SJSA1 (cell line): ENCODE measurements at regions not wholly inside any gene's neighbourhood (a gene's known extent, or its start where the extent isn't known, plus 50 kb on each side); places are given as distances from the start of the nearest gene placed in this dataset.
"Not testable (repeated sequence)": the region's sequence is repeated elsewhere in the genome, so short reads cannot be mapped to it uniquely, and the experiment has no call there.

ENCODE experiments used
- DNase-seq, 2 experiments: peaks; one replicate each; pipeline ENCODE4 v3.0.0-alpha.2; 2015 to 2020; ENCODE audit warnings: low spot score in 2 of 2, low read depth in 1 of 2
- H3K27ac ChIP-seq: fragments of 250-450 bp; sonication (Bioruptor Pico); 2 replicates; pipeline ENCODE4 v1.5.1; 2020; ENCODE audit warnings: mild to moderate bottlenecking, moderate library complexity
- H3K27me3 ChIP-seq: fragments of 250-450 bp; sonication (Bioruptor Pico); replicated peaks from 2 replicates; pipeline ENCODE4 v1.5.1; 2020; ENCODE audit warnings: mild to moderate bottlenecking, moderate library complexity
- H3K36me3 ChIP-seq: fragments of 250-450 bp; sonication (Bioruptor Pico); 2 replicates; pipeline ENCODE4 v1.5.1; 2020; ENCODE audit warnings: mild to moderate bottlenecking
- H3K4me1 ChIP-seq: fragments of 250-450 bp; sonication (Bioruptor Pico); replicated peaks from 2 replicates; pipeline ENCODE4 v1.6.1; 2021; ENCODE audit warnings: mild to moderate bottlenecking
- H3K4me3 ChIP-seq: fragments of 250-450 bp; sonication (Bioruptor Pico); 2 replicates; pipeline ENCODE4 v1.5.1; 2020; ENCODE audit warnings: mild to moderate bottlenecking
- H3K9me3 ChIP-seq: fragments of 250-450 bp; sonication (Bioruptor Pico); replicated peaks from 2 replicates; pipeline ENCODE4 v1.5.1; 2020; ENCODE audit warnings: mild to moderate bottlenecking

DNA sequence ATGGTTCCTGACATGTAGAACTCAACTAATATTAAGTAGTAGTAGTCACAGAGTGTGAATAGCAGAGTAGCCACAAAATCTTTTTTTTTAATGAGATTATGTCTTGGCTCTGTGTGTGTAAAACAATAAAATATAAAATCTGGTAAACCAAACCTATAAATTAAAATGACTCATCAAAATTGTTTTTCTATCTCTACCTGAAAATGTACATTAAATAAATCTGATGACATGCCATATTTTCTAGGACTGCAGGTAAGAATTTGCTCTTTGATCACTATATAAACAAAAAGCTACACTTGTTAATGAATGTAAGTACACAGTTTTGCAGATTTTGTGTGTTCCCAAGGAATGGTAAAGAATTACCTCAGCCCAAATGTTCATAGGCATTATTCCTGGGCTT, 1231.5 kb downstream of the JRKL start:
- Histone ChIP-seq H3K4me1 (no peaks in the 10 kb centered on the region), H3K27me3 (no peaks in the 10 kb centered on the region), H3K9me3 (no peaks in the 10 kb centered on the region), H3K4me3 (no peak overlapping the region), H3K36me3 (no peaks in the 10 kb centered on the region), H3K27ac (no peak overlapping the region)
- no peak for DNase-seq

- DNase-seq: no peak
- Histone ChIP-seq H3K4me1 (no peaks in the 10 kb centered on the region), H3K27me3 (no peaks in the 10 kb centered on the region), H3K4me3 (no peak overlapping the region), H3K27ac (no peak overlapping the region), H3K36me3 (no peaks in the 10 kb centered on the region), H3K9me3 (no peaks in the 10 kb centered on the region)
Observed at GRCh38 chr11:97622795-97623194, 1233.0 kb downstream of the JRKL start.

- H3K9me3 ChIP-seq, H3K4me3 ChIP-seq, H3K4me1 ChIP-seq, DNase-seq, H3K36me3 ChIP-seq, H3K27me3 ChIP-seq, H3K27ac ChIP-seq: not testable (repeated sequence)
Observed at GRCh38 chr11:97636741-97637140, 1246.9 kb downstream of the JRKL start.

- H3K36me3 ChIP-seq: no peaks in the 10 kb centered on the region
- no peak overlapping the region for H3K27ac ChIP-seq
- H3K9me3 ChIP-seq: no peaks in the 10 kb centered on the region
- H3K4me3 ChIP-seq: no peak overlapping the region
- H3K4me1 ChIP-seq: no peaks in the 10 kb centered on the region
- DNase-seq: no peak
- H3K27me3 ChIP-seq: no peaks in the 10 kb centered on the region
Observed at GRCh38 chr11:97637701-97638100, 1247.9 kb downstream of the JRKL start.

DNA sequence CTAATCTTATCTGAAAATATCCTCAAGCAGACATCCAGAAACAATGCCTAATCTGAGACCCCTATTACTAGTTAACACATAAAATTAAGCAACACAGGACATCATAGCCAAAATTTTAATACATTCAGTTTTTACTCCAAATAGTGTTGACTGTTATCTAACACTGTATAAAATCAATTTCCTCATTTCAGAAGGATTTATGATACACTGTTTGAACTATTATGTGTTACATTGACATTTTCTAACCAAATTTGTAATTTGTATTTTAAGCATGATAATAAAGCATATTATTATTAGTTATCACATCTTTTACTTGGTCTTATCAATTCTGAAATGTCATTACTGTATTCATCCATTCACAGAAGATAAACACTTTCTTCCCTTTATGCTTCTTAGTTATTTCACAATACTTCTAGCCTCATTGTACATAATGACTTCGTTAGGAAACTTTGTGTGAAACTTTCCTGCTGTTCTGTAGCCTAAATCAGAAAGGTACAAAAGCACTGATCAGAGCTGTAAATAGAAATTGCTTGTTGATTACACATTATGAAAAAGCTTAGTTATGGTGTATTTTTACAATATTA, 1248.9 kb downstream of the JRKL start:
- Histone ChIP-seq H3K4me3 (no peak overlapping the region), H3K36me3 (no peaks in the 10 kb centered on the region), H3K4me1 (no peaks in the 10 kb centered on the region), H3K27me3 (no peaks in the 10 kb centered on the region), H3K27ac (no peak overlapping the region), H3K9me3 (no peaks in the 10 kb centered on the region)
- no peak for DNase-seq

DNA sequence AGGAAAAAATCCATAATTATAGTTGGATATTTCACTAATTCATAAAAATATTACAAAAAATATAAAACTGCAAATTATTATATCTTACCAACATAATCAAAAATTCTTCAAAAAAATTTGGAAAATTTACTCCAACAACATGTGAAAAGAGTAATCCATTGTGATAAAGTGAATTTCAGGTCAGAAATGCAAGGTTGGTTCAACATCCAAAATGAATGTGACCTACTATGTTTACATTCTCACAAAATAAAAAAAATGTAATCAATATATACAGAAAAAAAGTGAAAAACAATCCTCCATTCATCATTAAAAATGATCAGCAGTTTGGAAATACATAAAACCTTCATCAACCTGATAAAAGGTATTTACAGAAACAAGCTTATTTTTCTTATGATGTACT, 1252.2 kb downstream of the JRKL start:
- no peaks in the 10 kb centered on the region for H3K36me3 ChIP-seq
- H3K4me3 ChIP-seq: no peak overlapping the region
- DNase-seq: no peak
- H3K4me1 ChIP-seq: no peaks in the 10 kb centered on the region
- no peak overlapping the region for H3K27ac ChIP-seq
- H3K9me3 ChIP-seq: no peaks in the 10 kb centered on the region
- H3K27me3 ChIP-seq: no peaks in the 10 kb centered on the region

- no peak overlapping the region for H3K4me3 ChIP-seq
- no peak overlapping the region for H3K27ac ChIP-seq
- H3K36me3 ChIP-seq: no peaks in the 10 kb centered on the region
- no peaks in the 10 kb centered on the region for H3K27me3 ChIP-seq
- DNase-seq: no peak
- H3K9me3 ChIP-seq: no peaks in the 10 kb centered on the region
- no peaks in the 10 kb centered on the region for H3K4me1 ChIP-seq
Observed at GRCh38 chr11:97645736-97646135, 1255.9 kb downstream of the JRKL start.

GRCh38 chr11:97656356-97656755, 1266.5 kb downstream of the JRKL start:
- DNase-seq: no peak
- Histone ChIP-seq H3K9me3 (no peaks in the 10 kb centered on the region), H3K4me1 (no peaks in the 10 kb centered on the region), H3K36me3 (no peaks in the 10 kb centered on the region), H3K27me3 (no peaks in the 10 kb centered on the region), H3K27ac (no peak overlapping the region), H3K4me3 (no peak overlapping the region)

DNA sequence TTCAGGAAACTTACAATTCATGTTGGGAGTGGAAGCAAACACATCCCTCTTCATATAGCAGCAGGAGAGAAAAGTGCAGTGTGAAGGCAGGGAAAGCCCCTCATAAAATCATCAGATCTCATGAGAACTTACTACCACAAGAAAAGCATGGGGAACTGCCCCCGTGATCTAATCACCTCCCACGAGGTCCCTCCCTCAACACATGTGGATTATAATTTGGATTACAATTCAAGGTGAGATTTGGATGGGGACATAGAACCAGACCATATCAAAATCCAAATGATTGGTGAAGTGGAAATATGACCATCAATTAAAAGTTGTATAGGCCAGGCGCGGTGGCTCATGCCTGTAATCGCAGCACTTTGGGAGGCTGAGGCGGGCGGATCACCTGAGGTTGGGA, 1268.0 kb downstream of the JRKL start:
- Histone ChIP-seq H3K36me3 (no peaks in the 10 kb centered on the region), H3K27ac (no peak overlapping the region), H3K4me3 (no peak overlapping the region), H3K27me3 (no peaks in the 10 kb centered on the region), H3K9me3 (no peaks in the 10 kb centered on the region), H3K4me1 (no peaks in the 10 kb centered on the region)
- no peak for DNase-seq

GRCh38 chr11:97667057-97667456, 1277.2 kb downstream of the JRKL start:
- Histone ChIP-seq H3K9me3 (no peaks in the 10 kb centered on the region), H3K27me3 (no peaks in the 10 kb centered on the region), H3K36me3 (no peaks in the 10 kb centered on the region), H3K27ac (no peak overlapping the region), H3K4me1 (no peaks in the 10 kb centered on the region), H3K4me3 (no peak overlapping the region)
- no peak for DNase-seq

DNA sequence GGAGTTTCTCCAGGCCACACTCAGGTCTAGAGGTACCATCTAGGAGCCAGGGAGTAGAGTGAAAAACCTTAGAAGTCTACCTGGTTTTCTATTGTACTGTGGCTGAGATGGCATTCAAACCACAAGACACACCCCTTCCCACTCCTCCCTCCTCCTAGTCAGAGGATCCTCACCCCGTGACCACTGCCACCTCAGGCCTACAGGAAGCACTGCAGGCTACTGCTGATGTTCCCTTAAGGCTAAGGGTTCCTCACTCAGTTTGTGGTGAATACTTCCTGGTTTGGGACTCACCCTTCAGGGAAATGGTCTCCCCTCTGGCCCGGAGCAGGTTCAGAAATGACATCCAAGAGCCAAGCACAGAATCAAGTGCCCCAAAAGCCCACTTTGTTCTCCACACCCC, 1293.9 kb downstream of the JRKL start:
- H3K27me3 ChIP-seq: no peaks in the 10 kb centered on the region
- no peaks in the 10 kb centered on the region for H3K4me1 ChIP-seq
- no peaks in the 10 kb centered on the region for H3K36me3 ChIP-seq
- no peak overlapping the region for H3K4me3 ChIP-seq
- H3K9me3 ChIP-seq: no peaks in the 10 kb centered on the region
- H3K27ac ChIP-seq: no peak overlapping the region
- no peak for DNase-seq

DNA sequence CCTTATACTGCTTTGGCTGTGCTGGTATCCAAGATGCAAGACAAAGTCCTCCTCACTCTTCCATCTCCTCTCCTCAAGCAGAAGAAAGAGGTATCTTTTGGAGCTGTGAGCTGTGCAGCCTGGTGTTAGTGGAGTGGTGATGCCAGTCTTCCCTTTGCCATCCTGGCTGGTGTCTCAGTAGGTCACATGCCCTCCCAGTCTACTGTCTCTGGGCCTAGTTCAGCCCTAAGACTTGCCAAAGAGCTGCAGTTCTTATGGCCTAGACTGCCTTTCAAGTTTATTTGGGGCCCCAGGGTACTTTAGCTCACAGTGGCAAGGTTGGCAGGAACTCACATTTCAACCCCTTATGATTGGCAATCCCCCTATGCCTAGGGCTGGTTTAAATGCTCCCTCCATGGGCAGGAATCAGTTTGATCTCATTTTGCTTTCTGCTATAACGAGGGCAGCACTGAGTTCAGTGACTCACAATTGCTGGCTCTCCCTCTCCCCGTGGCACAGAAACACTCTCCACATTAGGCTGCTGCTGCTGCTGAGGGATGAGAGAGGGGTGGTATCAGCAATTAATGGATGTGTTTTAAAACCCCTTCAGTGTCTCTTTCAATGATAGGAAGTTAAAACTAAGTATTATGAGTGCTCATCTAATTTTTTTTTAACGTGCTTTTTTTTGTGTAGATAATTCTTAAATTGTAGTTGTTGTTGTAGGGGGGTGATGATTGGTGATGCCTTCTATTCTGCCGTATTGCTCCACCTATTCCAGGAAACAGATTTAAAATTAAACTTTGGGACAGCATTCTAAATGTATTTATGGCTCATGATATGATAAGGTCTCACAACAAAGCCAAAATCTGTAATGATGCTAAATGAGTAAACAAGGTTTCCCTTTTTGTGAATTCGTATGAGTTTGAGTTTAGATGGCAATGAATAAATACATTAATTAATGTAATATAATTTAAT, 1295.0 kb downstream of the JRKL start:
- H3K9me3 ChIP-seq: no peaks in the 10 kb centered on the region
- no peak overlapping the region for H3K4me3 ChIP-seq
- no peaks in the 10 kb centered on the region for H3K4me1 ChIP-seq
- DNase-seq: no peak
- H3K36me3 ChIP-seq: no peaks in the 10 kb centered on the region
- H3K27ac ChIP-seq: no peak overlapping the region
- H3K27me3 ChIP-seq: no peaks in the 10 kb centered on the region

- Histone ChIP-seq H3K36me3 (no peaks in the 10 kb centered on the region), H3K4me3 (no peak overlapping the region), H3K9me3 (no peaks in the 10 kb centered on the region), H3K27me3 (no peaks in the 10 kb centered on the region), H3K27ac (no peak overlapping the region), H3K4me1 (no peaks in the 10 kb centered on the region)
- DNase-seq: no peak
Observed at GRCh38 chr11:97685695-97686094, 1295.9 kb downstream of the JRKL start.

- Histone ChIP-seq H3K27ac (no peak overlapping the region), H3K27me3 (no peaks in the 10 kb centered on the region), H3K9me3 (no peaks in the 10 kb centered on the region), H3K36me3 (no peaks in the 10 kb centered on the region), H3K4me1 (no peaks in the 10 kb centered on the region), H3K4me3 (no peak overlapping the region)
- no peak for DNase-seq
Observed at GRCh38 chr11:97687111-97687510, 1297.3 kb downstream of the JRKL start.
